Smooth muscle cell (in vitro differentiated cells): ENCODE measurements at regions not wholly inside any gene's neighbourhood (a gene's known extent, or its start where the extent isn't known, plus 50 kb on each side); places are given as distances from the start of the nearest gene placed in this dataset.
A peak's percentile ranks its signal among the peaks of the same experiment; 100 is the strongest.
"Not testable (repeated sequence)": the region's sequence is repeated elsewhere in the genome, so short reads cannot be mapped to it uniquely, and the experiment has no call there.

Experiments used
- DNase-seq: peaks from one replicate; lab custom pipeline; 2025; ENCODE audit not compliant: unreplicated experiment; lab: John Stamatoyannopoulos, UW
- H2AFZ ChIP-seq: fragments of 200-600 bp; sonication (generic); 2 replicates; pipeline ENCODE4 v1.6.0; 2016; ENCODE audit warnings: antibody characterized with exemption, low read depth, mild to moderate bottlenecking
- H3F3A ChIP-seq: fragments of 200-600 bp; sonication (generic); 2 replicates; pipeline ENCODE4 v1.6.0; 2017; ENCODE audit warnings: antibody characterized with exemption, low read depth
- H3K27ac ChIP-seq: fragments of 200-600 bp; sonication (generic); 2 replicates; pipeline ENCODE4 v1.5.1; 2016; ENCODE audit warnings: low read depth, mild to moderate bottlenecking
- H3K27me3 ChIP-seq: fragments of 200-600 bp; sonication (generic); 2 replicates; pipeline ENCODE4 v1.6.1; 2016; ENCODE audit warnings: low read depth, mild to moderate bottlenecking
- H3K36me3 ChIP-seq: fragments of 200-600 bp; sonication (generic); 2 replicates; pipeline ENCODE4 v1.5.1; 2016; ENCODE audit warnings: low read depth
- H3K4me1 ChIP-seq: fragments of 200-600 bp; sonication (generic); 2 replicates; pipeline ENCODE4 v1.5.1; 2016; ENCODE audit warnings: low read depth
- H3K4me2 ChIP-seq: fragments of 200-600 bp; sonication (generic); 2 replicates; pipeline ENCODE4 v1.6.0; 2016; ENCODE audit warnings: mild to moderate bottlenecking
- H3K4me3 ChIP-seq: fragments of 200-600 bp; sonication (generic); 2 replicates; pipeline ENCODE4 v1.5.1; 2016; ENCODE audit warnings: mild to moderate bottlenecking
- H3K79me2 ChIP-seq: fragments of 200-600 bp; sonication (generic); 2 replicates; pipeline ENCODE4 v1.6.0; 2016; ENCODE audit warnings: low read depth, mild to moderate bottlenecking
- H3K9ac ChIP-seq: fragments of 200-600 bp; sonication (generic); 2 replicates; pipeline ENCODE4 v1.6.0; 2016; ENCODE audit warnings: low read depth
- H3K9me3 ChIP-seq: fragments of 200-600 bp; sonication (generic); replicated peaks from 2 replicates; pipeline ENCODE4 v1.5.1; 2016; ENCODE audit warnings: low read depth
- H4K20me1 ChIP-seq: fragments of 200-600 bp; sonication (generic); 2 replicates; pipeline ENCODE4 v1.6.0; 2016; ENCODE audit warnings: low read depth
- CTCF ChIP-seq: fragments of 200-600 bp; sonication (generic); IDR thresholded peaks from 2 replicates; pipeline ENCODE4 v1.5.1; 2017; ENCODE audit warnings: borderline replicate concordance, mild to moderate bottlenecking, antibody characterized with exemption; ENCODE audit not compliant: insufficient read depth, poor library complexity, severe bottlenecking
- WGBS: methylation state at CpG from one replicate; pipeline ENCODE4 v1.1.7; 2016; ENCODE audit warnings: low lambda C conversion rate; 5-methylcytosine and 5-hydroxymethylcytosine counted together

DNA sequence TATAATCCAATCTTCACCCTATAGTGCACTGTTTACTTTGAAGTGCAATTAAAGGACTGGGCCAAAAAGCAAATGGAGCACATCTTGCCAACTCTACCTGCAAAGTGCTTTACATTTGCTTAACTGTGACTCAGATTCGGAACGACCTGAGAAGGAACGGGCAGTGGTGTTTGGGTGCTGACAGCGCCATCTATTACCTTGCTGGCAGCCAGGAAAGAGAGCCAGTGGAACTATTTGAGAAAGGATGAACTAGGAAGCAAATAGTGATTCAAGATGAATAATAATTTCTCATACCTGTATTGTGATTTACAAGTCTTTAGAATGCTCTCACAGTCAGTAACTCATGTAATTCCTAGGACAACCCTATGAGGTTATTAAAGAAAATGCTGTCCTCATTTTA, 312.9 kb downstream of the PDCD6IP start:
- no peak overlapping the region for H3K4me3 ChIP-seq
- no peaks in the 10 kb centered on the region for H3K79me2 ChIP-seq
- H3F3A ChIP-seq, result no peaks in the 10 kb centered on the region
- no peak overlapping the region for H3K27ac ChIP-seq
- no peak overlapping the region for H2AFZ ChIP-seq
- H3K9me3 ChIP-seq, result no peaks in the 10 kb centered on the region
- no peaks in the 10 kb centered on the region for H4K20me1 ChIP-seq
- TF ChIP-seq CTCF, result no peak
- H3K9ac ChIP-seq, result no peak overlapping the region
- H3K4me2 ChIP-seq, result no peak overlapping the region
- WGBS, result 85% methylated on average over 4 of the region's 4 CpGs
- H3K27me3 ChIP-seq, result no peaks in the 10 kb centered on the region
- no peak for DNase-seq
- H3K36me3 ChIP-seq, result no peaks in the 10 kb centered on the region
- no peaks in the 10 kb centered on the region for H3K4me1 ChIP-seq

- H3K36me3 ChIP-seq, H3K9me3 ChIP-seq, DNase-seq, H3K4me3 ChIP-seq, H3F3A ChIP-seq, H3K27me3 ChIP-seq, H4K20me1 ChIP-seq, H3K4me2 ChIP-seq, H3K27ac ChIP-seq, H3K9ac ChIP-seq, H3K79me2 ChIP-seq, H2AFZ ChIP-seq, H3K4me1 ChIP-seq: not testable (repeated sequence)
- WGBS, result 93% methylated on average over 15 of the region's 15 CpGs
These were observed 313.8 kb downstream of the PDCD6IP start for GRCh38 chr3:34112261-34112660.

- H3K9ac ChIP-seq, result no peak overlapping the region
- H3K4me1 ChIP-seq, result no peaks in the 10 kb centered on the region
- H3K36me3 ChIP-seq, result no peaks in the 10 kb centered on the region
- no peak overlapping the region for H3K4me3 ChIP-seq
- no peak overlapping the region for H2AFZ ChIP-seq
- H3F3A ChIP-seq, result no peaks in the 10 kb centered on the region
- H3K4me2 ChIP-seq, result peak overlapping the region; percentile 33
- TF ChIP-seq CTCF, result no peak
- H3K79me2 ChIP-seq, result no peaks in the 10 kb centered on the region
- peaks cover 5% of the 10 kb centered on the region for H3K9me3 ChIP-seq
- no peak overlapping the region for H3K27ac ChIP-seq
- H4K20me1 ChIP-seq, result no peaks in the 10 kb centered on the region
- H3K27me3 ChIP-seq, result no peaks in the 10 kb centered on the region
- no peak for DNase-seq
These were observed 332.7 kb downstream of the PDCD6IP start for GRCh38 chr3:34131091-34131490.

GRCh38 chr3:34132069-34132692, 333.8 kb downstream of the PDCD6IP start:
- DNase-seq, result no peak
- TF ChIP-seq CTCF, result no peak
- H3K4me2 ChIP-seq, result peak overlapping the region; percentile 27
- H4K20me1 ChIP-seq, result no peaks in the 10 kb centered on the region
- no peaks in the 10 kb centered on the region for H3K4me1 ChIP-seq
- H3K79me2 ChIP-seq, result no peaks in the 10 kb centered on the region
- H3K27me3 ChIP-seq, result no peaks in the 10 kb centered on the region
- H3K9me3 ChIP-seq, result peaks cover 5% of the 10 kb centered on the region
- H3K36me3 ChIP-seq, result no peaks in the 10 kb centered on the region
- H3K27ac ChIP-seq, result no peak overlapping the region
- H2AFZ ChIP-seq, result no peak overlapping the region
- WGBS, result 57% methylated on average over 2 of the region's 2 CpGs
- H3K4me3 ChIP-seq, result no peak overlapping the region
- no peak overlapping the region for H3K9ac ChIP-seq
- H3F3A ChIP-seq, result no peaks in the 10 kb centered on the region
